ENCODE measurements at regions not wholly inside any gene's neighbourhood (a gene's known extent, or its start where the extent isn't known, plus 50 kb on each side); places are given as distances from the start of the nearest gene placed in this dataset.

- no peaks in the 10 kb centered on the region for H3K27me3 Mint-ChIP-seq (ENCODE audit: unreplicated experiment)
- no peak for DNase-seq (ENCODE audit: low spot score)
- peaks cover 12% of the 10 kb centered on the region for H3K4me1 Mint-ChIP-seq (ENCODE audit: unreplicated experiment)
- H3K4me3 Mint-ChIP-seq (ENCODE audit: unreplicated experiment): no peak overlapping the region
- no peaks in the 10 kb centered on the region for H3K9me3 Mint-ChIP-seq (ENCODE audit: unreplicated experiment)
- no peaks in the 10 kb centered on the region for H3K36me3 Mint-ChIP-seq (ENCODE audit: low read depth, unreplicated experiment)
- TF ChIP-seq, protein P1, sequence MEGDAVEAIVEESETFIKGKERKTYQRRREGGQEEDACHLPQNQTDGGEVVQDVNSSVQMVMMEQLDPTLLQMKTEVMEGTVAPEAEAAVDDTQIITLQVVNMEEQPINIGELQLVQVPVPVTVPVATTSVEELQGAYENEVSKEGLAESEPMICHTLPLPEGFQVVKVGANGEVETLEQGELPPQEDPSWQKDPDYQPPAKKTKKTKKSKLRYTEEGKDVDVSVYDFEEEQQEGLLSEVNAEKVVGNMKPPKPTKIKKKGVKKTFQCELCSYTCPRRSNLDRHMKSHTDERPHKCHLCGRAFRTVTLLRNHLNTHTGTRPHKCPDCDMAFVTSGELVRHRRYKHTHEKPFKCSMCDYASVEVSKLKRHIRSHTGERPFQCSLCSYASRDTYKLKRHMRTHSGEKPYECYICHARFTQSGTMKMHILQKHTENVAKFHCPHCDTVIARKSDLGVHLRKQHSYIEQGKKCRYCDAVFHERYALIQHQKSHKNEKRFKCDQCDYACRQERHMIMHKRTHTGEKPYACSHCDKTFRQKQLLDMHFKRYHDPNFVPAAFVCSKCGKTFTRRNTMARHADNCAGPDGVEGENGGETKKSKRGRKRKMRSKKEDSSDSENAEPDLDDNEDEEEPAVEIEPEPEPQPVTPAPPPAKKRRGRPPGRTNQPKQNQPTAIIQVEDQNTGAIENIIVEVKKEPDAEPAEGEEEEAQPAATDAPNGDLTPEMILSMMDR (IDR thresholded peaks at IDR 0.05; ENCODE audit: unreplicated experiment): no peak
- no peak overlapping the region for H3K27ac Mint-ChIP-seq (ENCODE audit: unreplicated experiment)
Observed at GRCh38 chr3:82001276-82001923, 240.0 kb upstream of the GBE1 start.

DNA sequence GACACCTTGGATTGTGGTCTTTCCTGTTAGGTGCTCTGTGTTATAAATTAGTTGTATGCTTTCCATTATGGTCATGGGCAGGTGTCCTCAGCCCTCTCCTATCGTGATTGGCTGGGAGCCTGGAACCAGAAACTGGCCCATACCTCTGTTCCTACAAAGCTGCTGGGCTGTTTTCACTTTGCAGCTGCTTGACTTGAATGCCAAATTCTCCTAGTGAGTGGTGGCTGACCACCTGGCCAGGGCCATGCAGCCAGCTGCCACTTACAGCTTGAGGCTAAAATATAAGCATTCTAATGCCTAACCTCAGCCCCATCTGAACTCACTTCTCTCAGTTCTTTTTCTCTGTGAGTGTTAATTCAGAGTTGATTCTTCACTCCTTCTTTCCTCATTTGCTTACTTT, 239.3 kb upstream of the GBE1 start:
- Mint-ChIP-seq H3K27me3 (ENCODE audit: unreplicated experiment) (no peaks in the 10 kb centered on the region), H3K4me1 (ENCODE audit: unreplicated experiment) (peaks cover 12% of the 10 kb centered on the region), H3K9me3 (ENCODE audit: unreplicated experiment) (no peaks in the 10 kb centered on the region), H3K27ac (ENCODE audit: unreplicated experiment) (no peak overlapping the region), H3K36me3 (ENCODE audit: low read depth, unreplicated experiment) (no peaks in the 10 kb centered on the region), H3K4me3 (ENCODE audit: unreplicated experiment) (no peak overlapping the region)
- TF ChIP-seq, protein P1 (IDR thresholded peaks at IDR 0.05; ENCODE audit: unreplicated experiment): no peak
- no peak for DNase-seq (ENCODE audit: low spot score)

- Mint-ChIP-seq H3K4me3 (ENCODE audit: unreplicated experiment) (no peak overlapping the region), H3K4me1 (ENCODE audit: unreplicated experiment) (peaks cover 12% of the 10 kb centered on the region), H3K36me3 (ENCODE audit: low read depth, unreplicated experiment) (no peaks in the 10 kb centered on the region), H3K27me3 (ENCODE audit: unreplicated experiment) (no peaks in the 10 kb centered on the region), H3K9me3 (ENCODE audit: unreplicated experiment) (no peaks in the 10 kb centered on the region), H3K27ac (ENCODE audit: unreplicated experiment) (no peak overlapping the region)
- no peak for DNase-seq (ENCODE audit: low spot score)
- TF ChIP-seq, protein P1 (IDR thresholded peaks at IDR 0.05; ENCODE audit: unreplicated experiment): no peak
Observed at GRCh38 chr3:82000350-82000749, 238.9 kb upstream of the GBE1 start.

GRCh38 chr3:81998907-81999306, 237.5 kb upstream of the GBE1 start:
- no peak for DNase-seq (ENCODE audit: low spot score)
- TF ChIP-seq, protein P1 (IDR thresholded peaks at IDR 0.05; ENCODE audit: unreplicated experiment): no peak
- Mint-ChIP-seq H3K9me3 (ENCODE audit: unreplicated experiment) (no peaks in the 10 kb centered on the region), H3K27me3 (ENCODE audit: unreplicated experiment) (no peaks in the 10 kb centered on the region), H3K4me3 (ENCODE audit: unreplicated experiment) (no peak overlapping the region), H3K27ac (ENCODE audit: unreplicated experiment) (no peak overlapping the region), H3K36me3 (ENCODE audit: low read depth, unreplicated experiment) (no peaks in the 10 kb centered on the region), H3K4me1 (ENCODE audit: unreplicated experiment) (peaks cover 12% of the 10 kb centered on the region)

DNA sequence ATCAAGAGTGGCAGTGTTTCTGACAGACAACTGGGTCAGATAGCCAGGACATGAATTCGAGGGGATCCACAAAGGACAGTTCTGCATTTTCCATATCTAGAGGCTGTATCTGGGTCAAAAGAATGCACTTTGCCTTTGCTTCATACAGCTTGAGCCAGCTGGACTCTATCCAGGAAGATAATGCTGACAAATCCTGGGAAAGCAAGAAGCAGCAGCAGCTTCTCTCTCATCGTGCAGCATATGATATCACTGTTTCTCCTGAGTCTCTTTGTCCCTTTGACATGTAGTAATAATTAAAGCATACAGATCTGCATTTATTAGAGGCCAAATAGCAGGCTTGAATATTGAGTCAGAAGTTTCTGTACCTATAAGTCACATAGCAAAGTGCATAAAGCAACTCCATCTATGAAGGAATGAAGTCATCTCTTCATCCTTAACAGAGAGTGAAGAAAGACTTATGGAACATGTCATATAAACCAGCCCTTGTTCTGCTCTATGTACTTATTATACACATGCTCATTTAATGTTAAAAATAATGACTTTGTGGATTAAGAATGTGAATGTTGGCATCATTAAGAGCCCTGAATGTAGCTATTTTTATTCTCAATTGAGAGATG, 236.8 kb upstream of the GBE1 start:
- Mint-ChIP-seq H3K36me3 (ENCODE audit: low read depth, unreplicated experiment) (no peaks in the 10 kb centered on the region), H3K27ac (ENCODE audit: unreplicated experiment) (no peak overlapping the region), H3K4me1 (ENCODE audit: unreplicated experiment) (peaks cover 10% of the 10 kb centered on the region), H3K9me3 (ENCODE audit: unreplicated experiment) (no peaks in the 10 kb centered on the region), H3K4me3 (ENCODE audit: unreplicated experiment) (no peak overlapping the region), H3K27me3 (ENCODE audit: unreplicated experiment) (no peaks in the 10 kb centered on the region)
- TF ChIP-seq, protein P1 (IDR thresholded peaks at IDR 0.05; ENCODE audit: unreplicated experiment): no peak
- no peak for DNase-seq (ENCODE audit: low spot score)
